ENCODE measurements at regions not wholly inside any gene's neighbourhood (a gene's known extent, or its start where the extent isn't known, plus 50 kb on each side); places are given as distances from the start of the nearest gene placed in this dataset.

DNA sequence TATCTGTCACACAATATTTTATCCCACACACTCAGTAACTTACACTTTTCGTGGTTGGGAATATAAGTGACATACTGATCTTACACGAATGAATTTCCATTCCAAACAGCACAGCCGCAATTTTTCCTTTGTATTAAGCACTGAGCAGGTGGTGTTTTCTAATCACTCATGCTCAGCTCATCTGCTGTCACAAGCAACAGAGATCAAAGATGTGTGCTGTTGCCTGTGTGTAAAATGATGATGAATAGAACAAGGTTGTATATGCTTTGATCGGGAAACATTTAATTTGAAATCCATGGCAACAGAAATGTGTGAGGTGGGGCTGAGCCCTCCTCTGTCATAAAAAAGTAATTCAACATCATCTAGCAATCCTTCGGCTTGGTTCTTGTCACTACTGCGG lies 927.7 kb upstream of the MBL2 start:
- no peak overlapping the region for H3K4me3 ChIP-seq (ENCODE audit: insufficient read depth, low read length)
- no peaks in the 10 kb centered on the region for H3K27me3 ChIP-seq (ENCODE audit: insufficient read depth, low read length)
- H3K36me3 ChIP-seq (ENCODE audit: insufficient read depth, low read length) = no peaks in the 10 kb centered on the region
- no peak for DNase-seq (ENCODE audit: insufficient read length, low spot score, missing footprints)
- no peaks in the 10 kb centered on the region for H3K79me2 ChIP-seq (ENCODE audit: insufficient read depth, low read length)
- H3K9me3 ChIP-seq (ENCODE audit: low read depth, low read length) = peaks cover 2% of the 10 kb centered on the region
- H2AFZ ChIP-seq (ENCODE audit: low read length) = no peak overlapping the region
- H3K27ac ChIP-seq (ENCODE audit: low read depth, low read length) = no peak overlapping the region
- TF ChIP-seq CTCF (IDR thresholded peaks at IDR 0.05; ENCODE audit: extremely low read depth, low read depth, low read length) = no peak
- H3K4me2 ChIP-seq (ENCODE audit: insufficient read depth, low read length) = no peak overlapping the region
- no peaks in the 10 kb centered on the region for H3K4me1 ChIP-seq (ENCODE audit: insufficient read depth, low read length)
- no peaks in the 10 kb centered on the region for H4K20me1 ChIP-seq (ENCODE audit: insufficient read depth, low read length)

- DNase-seq (ENCODE audit: insufficient read length, low spot score, missing footprints) = no peak
- Histone ChIP-seq H4K20me1 (ENCODE audit: insufficient read depth, low read length) (no peaks in the 10 kb centered on the region), H3K4me1 (ENCODE audit: insufficient read depth, low read length) (no peaks in the 10 kb centered on the region), H3K79me2 (ENCODE audit: insufficient read depth, low read length) (no peaks in the 10 kb centered on the region), H3K4me2 (ENCODE audit: insufficient read depth, low read length) (no peak overlapping the region), H3K9me3 (ENCODE audit: low read depth, low read length) (peaks cover 2% of the 10 kb centered on the region), H3K27ac (ENCODE audit: low read depth, low read length) (no peak overlapping the region), H3K4me3 (ENCODE audit: insufficient read depth, low read length) (no peak overlapping the region), H3K27me3 (ENCODE audit: insufficient read depth, low read length) (no peaks in the 10 kb centered on the region), H2AFZ (ENCODE audit: low read length) (no peak overlapping the region), H3K36me3 (ENCODE audit: insufficient read depth, low read length) (no peaks in the 10 kb centered on the region)
- TF ChIP-seq CTCF (IDR thresholded peaks at IDR 0.05; ENCODE audit: extremely low read depth, low read depth, low read length) = no peak
Measured at GRCh38 chr10:53699684-53700083, 927.1 kb upstream of the MBL2 start.

GRCh38 chr10:53699231-53699630 lies 926.6 kb upstream of the MBL2 start:
- H2AFZ ChIP-seq (ENCODE audit: low read length) = no peak overlapping the region
- H3K27ac ChIP-seq (ENCODE audit: low read depth, low read length) = no peak overlapping the region
- TF ChIP-seq CTCF (IDR thresholded peaks at IDR 0.05; ENCODE audit: extremely low read depth, low read depth, low read length) = no peak
- H3K4me3 ChIP-seq (ENCODE audit: insufficient read depth, low read length) = no peak overlapping the region
- DNase-seq (ENCODE audit: insufficient read length, low spot score, missing footprints) = no peak
- no peaks in the 10 kb centered on the region for H3K4me1 ChIP-seq (ENCODE audit: insufficient read depth, low read length)
- no peak overlapping the region for H3K4me2 ChIP-seq (ENCODE audit: insufficient read depth, low read length)
- H3K79me2 ChIP-seq (ENCODE audit: insufficient read depth, low read length) = no peaks in the 10 kb centered on the region
- no peaks in the 10 kb centered on the region for H4K20me1 ChIP-seq (ENCODE audit: insufficient read depth, low read length)
- H3K36me3 ChIP-seq (ENCODE audit: insufficient read depth, low read length) = no peaks in the 10 kb centered on the region
- no peaks in the 10 kb centered on the region for H3K27me3 ChIP-seq (ENCODE audit: insufficient read depth, low read length)
- peaks cover 4% of the 10 kb centered on the region for H3K9me3 ChIP-seq (ENCODE audit: low read depth, low read length)

- no peak for DNase-seq (ENCODE audit: insufficient read length, low spot score, missing footprints)
- no peak for TF ChIP-seq CTCF (IDR thresholded peaks at IDR 0.05; ENCODE audit: extremely low read depth, low read depth, low read length)
Measured at GRCh38 chr10:53697038-53697437, 924.5 kb upstream of the MBL2 start.

More at GRCh38 chr10:53697038-53697437, 924.5 kb upstream of the MBL2 start:
- Histone ChIP-seq H3K9me3 (ENCODE audit: low read depth, low read length) (peaks cover 6% of the 10 kb centered on the region), H2AFZ (ENCODE audit: low read length) (no peak overlapping the region), H3K4me2 (ENCODE audit: insufficient read depth, low read length) (no peak overlapping the region), H3K4me3 (ENCODE audit: insufficient read depth, low read length) (no peak overlapping the region), H3K4me1 (ENCODE audit: insufficient read depth, low read length) (no peaks in the 10 kb centered on the region), H3K79me2 (ENCODE audit: insufficient read depth, low read length) (no peaks in the 10 kb centered on the region), H3K27ac (ENCODE audit: low read depth, low read length) (no peak overlapping the region), H3K27me3 (ENCODE audit: insufficient read depth, low read length) (no peaks in the 10 kb centered on the region), H3K36me3 (ENCODE audit: insufficient read depth, low read length) (no peaks in the 10 kb centered on the region), H4K20me1 (ENCODE audit: insufficient read depth, low read length) (no peaks in the 10 kb centered on the region)

Data from osteoblast (primary cell).